Neural cell (in vitro differentiated cells): ENCODE measurements at regions not wholly inside any gene's neighbourhood (a gene's known extent, or its start where the extent isn't known, plus 50 kb on each side); places are given as distances from the start of the nearest gene placed in this dataset.

Experiments used
- H2AFZ ChIP-seq: fragments of 200-600, 300-800 bp; sonication (generic), shearing (Covaris generic); 2 replicates; pipeline ENCODE4 v1.6.0; 2014; ENCODE audit warnings: low read depth, mild to moderate bottlenecking, antibody characterized with exemption, low read length, moderate library complexity
- H3F3A ChIP-seq: fragments of 200-600 bp; shearing (Covaris generic); 2 replicates; pipeline ENCODE4 v1.6.1; 2016; ENCODE audit warnings: mild to moderate bottlenecking, moderate library complexity, mixed read lengths, antibody characterized with exemption, low read length; ENCODE audit not compliant: insufficient read depth, poor library complexity, severe bottlenecking
- H3K27ac ChIP-seq: fragments of 200-600, 300-800 bp; sonication (generic), shearing (Covaris generic); 2 replicates; pipeline ENCODE4 v1.5.1; 2014; ENCODE audit warnings: mild to moderate bottlenecking, low read length, moderate library complexity
- H3K27me3 ChIP-seq: fragments of 300-800, 200-600 bp; sonication (generic), shearing (Covaris generic); 2 replicates; pipeline ENCODE4 v1.6.0; 2014; ENCODE audit warnings: mild to moderate bottlenecking, low read depth, low read length, moderate library complexity; ENCODE audit not compliant: insufficient read depth
- H3K36me3 ChIP-seq: fragments of 300-800, 200-600 bp; sonication (generic), shearing (Covaris generic); 2 replicates; pipeline ENCODE4 v1.5.1; 2014; ENCODE audit warnings: mild to moderate bottlenecking, antibody characterized with exemption, low read length, moderate library complexity; ENCODE audit not compliant: insufficient read depth
- H3K4me2 ChIP-seq: fragments of 300-800, 200-600 bp; sonication (generic), shearing (Covaris generic); 2 replicates; pipeline ENCODE4 v1.6.0; 2014; ENCODE audit warnings: mild to moderate bottlenecking, low read length
- H3K4me3 ChIP-seq: fragments of 300-800, 200-600 bp; sonication (generic), shearing (Covaris generic); 2 replicates; pipeline ENCODE4 v1.5.1; 2014; ENCODE audit warnings: mild to moderate bottlenecking, low read length, moderate library complexity
- H3K79me2 ChIP-seq: fragments of 200-600 bp; shearing (Covaris generic); replicated peaks from 2 replicates; pipeline ENCODE4 v1.6.0; 2014; ENCODE audit warnings: mild to moderate bottlenecking, low read length, moderate library complexity; ENCODE audit not compliant: insufficient read depth
- H3K9ac ChIP-seq: fragments of 300-800, 200-600 bp; sonication (generic), shearing (Covaris generic); 2 replicates; pipeline ENCODE4 v1.6.1; 2016; ENCODE audit warnings: mild to moderate bottlenecking, low read length, mixed read lengths
- H3K9me2 ChIP-seq: fragments of 200-600 bp; shearing (Covaris generic); 2 replicates; pipeline ENCODE4 v1.6.1; 2016; ENCODE audit warnings: mild to moderate bottlenecking, low read length, mixed read lengths; ENCODE audit not compliant: insufficient read depth
- H3K9me3 ChIP-seq: fragments of 200-600, 300-800 bp; sonication (generic), shearing (Covaris generic); 2 replicates; pipeline ENCODE4 v1.6.1; 2016; ENCODE audit warnings: mild to moderate bottlenecking, mixed run types, low read length, moderate library complexity, mixed read lengths
- H4K20me1 ChIP-seq: fragments of 200-600 bp; shearing (Covaris generic); 2 replicates; pipeline ENCODE4 v1.6.1; 2016; ENCODE audit warnings: mild to moderate bottlenecking, mixed run types; ENCODE audit not compliant: insufficient read depth
- CTCF ChIP-seq: fragments of 450-650 bp; IDR thresholded peaks from 2 replicates; pipeline ENCODE4 v1.5.1; 2014; ENCODE audit warnings: antibody characterized with exemption, mild to moderate bottlenecking, moderate library complexity; ENCODE audit not compliant: poor library complexity, severe bottlenecking
- EP300 ChIP-seq: fragments of 450-650 bp; conservative IDR thresholded peaks from 2 replicates; pipeline ENCODE4 v1.6.1; 2014; ENCODE audit warnings: antibody characterized with exemption, mild to moderate bottlenecking, moderate library complexity; ENCODE audit not compliant: poor library complexity, severe bottlenecking
- EZH2 ChIP-seq: fragments of 200-600, 300-800 bp; shearing (Covaris generic), sonication (generic); IDR thresholded peaks from 2 replicates; pipeline ENCODE4 v1.6.1; 2014; ENCODE audit warnings: antibody characterized with exemption, low read length, borderline replicate concordance, mild to moderate bottlenecking; ENCODE audit not compliant: insufficient read depth, poor library complexity, severe bottlenecking
- MXI1 ChIP-seq: fragments of 450-650 bp; conservative IDR thresholded peaks from 2 replicates; pipeline ENCODE4 v1.6.1; 2014; ENCODE audit warnings: antibody characterized with exemption, mild to moderate bottlenecking; ENCODE audit not compliant: poor library complexity, severe bottlenecking
- POLR2AphosphoS5 ChIP-seq: IDR thresholded peaks from 2 replicates; pipeline ENCODE4 v1.6.1; 2012
- RAD21 ChIP-seq: fragments of 450-650 bp; conservative IDR thresholded peaks from 2 replicates; pipeline ENCODE4 v1.6.1; 2014; ENCODE audit warnings: antibody characterized with exemption, mild to moderate bottlenecking, moderate library complexity
- REST ChIP-seq: IDR thresholded peaks from 2 replicates; pipeline ENCODE4 v1.6.1; 2012; ENCODE audit warnings: borderline replicate concordance
- SMC3 ChIP-seq: fragments of 450-650 bp; conservative IDR thresholded peaks from 2 replicates; pipeline ENCODE4 v1.6.1; 2014; ENCODE audit warnings: antibody characterized with exemption, mild to moderate bottlenecking, moderate library complexity; ENCODE audit not compliant: poor library complexity
- TAF1 ChIP-seq: IDR thresholded peaks from 2 replicates; pipeline ENCODE4 v1.6.1; 2012; ENCODE audit warnings: low read depth

- H3K9ac ChIP-seq = no peak overlapping the region
- no peaks in the 10 kb centered on the region for H3K9me2 ChIP-seq
- no peaks in the 10 kb centered on the region for H4K20me1 ChIP-seq
- no peak for TF ChIP-seq TAF1
- no peak for TF ChIP-seq MXI1
- TF ChIP-seq SMC3 = no peak
- TF ChIP-seq CTCF = no peak
- no peak for TF ChIP-seq EZH2
- TF ChIP-seq RAD21 = no peak
- TF ChIP-seq EP300 = no peak
- no peak for TF ChIP-seq REST
- no peak for TF ChIP-seq POLR2AphosphoS5
- no peaks in the 10 kb centered on the region for H3K36me3 ChIP-seq
- H3K27me3 ChIP-seq = no peaks in the 10 kb centered on the region
- H3K27ac ChIP-seq = no peak overlapping the region
- H3F3A ChIP-seq = no peaks in the 10 kb centered on the region
- no peaks in the 10 kb centered on the region for H3K9me3 ChIP-seq
- no peak overlapping the region for H3K4me3 ChIP-seq
- no peaks in the 10 kb centered on the region for H3K79me2 ChIP-seq
- H2AFZ ChIP-seq = no peak overlapping the region
- H3K4me2 ChIP-seq = no peak overlapping the region
Measured at GRCh38 chr2:217484046-217484445, 518.7 kb downstream of the TNS1 start.

GRCh38 chr2:217482056-217482710, 520.6 kb downstream of the TNS1 start:
- Histone ChIP-seq H3K36me3 (no peaks in the 10 kb centered on the region), H4K20me1 (no peaks in the 10 kb centered on the region), H3K79me2 (no peaks in the 10 kb centered on the region), H3K27ac (no peak overlapping the region), H3K4me3 (no peak overlapping the region), H3K4me2 (no peak overlapping the region), H3K9ac (no peak overlapping the region), H2AFZ (no peak overlapping the region), H3K27me3 (no peaks in the 10 kb centered on the region), H3K9me3 (no peaks in the 10 kb centered on the region), H3K9me2 (no peaks in the 10 kb centered on the region), H3F3A (no peaks in the 10 kb centered on the region)
- no peak for TF ChIP-seq RAD21
- no peak for TF ChIP-seq MXI1
- no peak for TF ChIP-seq EZH2
- TF ChIP-seq TAF1 = no peak
- TF ChIP-seq POLR2AphosphoS5 = no peak
- no peak for TF ChIP-seq CTCF
- no peak for TF ChIP-seq SMC3
- TF ChIP-seq EP300 = no peak
- no peak for TF ChIP-seq REST
